Esophagus muscularis mucosa (tissue), 4 donors: ENCODE measurements at regions not wholly inside any gene's neighbourhood (a gene's known extent, or its start where the extent isn't known, plus 50 kb on each side); places are given as distances from the start of the nearest gene placed in this dataset.
A peak's percentile ranks its signal among the peaks of the same experiment; 100 is the strongest.

ENCODE experiments used
- DNase-seq: peaks from one replicate; pipeline ENCODE4 v3.0.0-alpha.2; 2017; ENCODE audit errors: extremely low spot score
- H3K27ac ChIP-seq, 4 donors: fragments of 200-600 bp; sonication (generic); replicated peaks in 1 of 4; 1 replicate in 3 of 4; 2 replicates in 1 of 4; pipeline ENCODE4 v1.5.1; 2016 to 2019; ENCODE audit warnings: mild to moderate bottlenecking in 1 of 4
- H3K27me3 ChIP-seq, 4 donors: fragments of 200-600 bp; sonication (generic); one replicate each; pipeline versions ENCODE4 v1.5.1 to v1.6.0; 2016 to 2019
- H3K36me3 ChIP-seq, 4 donors: fragments of 200-600 bp; sonication (generic); one replicate each; pipeline ENCODE4 v1.5.1; 2016 to 2019
- H3K4me1 ChIP-seq, 4 donors: fragments of 200-600 bp; sonication (generic); one replicate each; pipeline ENCODE4 v1.5.1; 2016 to 2019
- H3K4me3 ChIP-seq, 4 donors: fragments of 200-600 bp; sonication (generic); 1 replicate in 2 of 4; 2 replicates in 2 of 4; pipeline ENCODE4 v1.5.1; 2016 to 2019; ENCODE audit warnings: mild to moderate bottlenecking in 4 of 4, moderate library complexity in 1 of 4
- H3K9me3 ChIP-seq, 4 donors: fragments of 200-600 bp; sonication (generic); 1 replicate in 3 of 4; 2 replicates in 1 of 4; pipeline ENCODE4 v1.5.1; 2016 to 2019
- EP300 ChIP-seq: sonication (generic); formaldehyde crosslinking; IDR thresholded peaks from one replicate; pipeline ENCODE4 v1.6.1; 2017; ENCODE audit warnings: antibody characterized with exemption
- POLR2A ChIP-seq: fragments of 450-650 bp; IDR thresholded peaks from one replicate; pipeline ENCODE4 v1.6.1; 2017; ENCODE audit warnings: antibody characterized with exemption, moderate library complexity, mild to moderate bottlenecking, low read depth
- POLR2AphosphoS5 ChIP-seq, 2 donors: sonication (generic); formaldehyde crosslinking; IDR thresholded peaks; one replicate each; pipeline ENCODE4 v1.6.1; 2017; ENCODE audit warnings: antibody characterized with exemption in 2 of 2
- WGBS: methylation state at CpG from one replicate; pipeline ENCODE4 v1.1.5; 2018; 5-methylcytosine and 5-hydroxymethylcytosine counted together
- intact Hi-C: fragments of 100-400 bp; cut with DNase I; formaldehyde crosslinking; loops from one replicate; pipeline ENCODE4 v1.15.1; 2023
- TF ChIP-seq, protein P1 (sequence below), 3 experiments: fragments of 200-600 bp in 2 of 3; fragments of 450-650 bp in 1 of 3; sonication (generic) in 2 of 3; IDR thresholded peaks; one replicate each; pipeline ENCODE4 v1.5.1; 2017 to 2019; ENCODE audit warnings: antibody characterized with exemption in 3 of 3, mild to moderate bottlenecking in 2 of 3, moderate library complexity in 1 of 3

DNA sequence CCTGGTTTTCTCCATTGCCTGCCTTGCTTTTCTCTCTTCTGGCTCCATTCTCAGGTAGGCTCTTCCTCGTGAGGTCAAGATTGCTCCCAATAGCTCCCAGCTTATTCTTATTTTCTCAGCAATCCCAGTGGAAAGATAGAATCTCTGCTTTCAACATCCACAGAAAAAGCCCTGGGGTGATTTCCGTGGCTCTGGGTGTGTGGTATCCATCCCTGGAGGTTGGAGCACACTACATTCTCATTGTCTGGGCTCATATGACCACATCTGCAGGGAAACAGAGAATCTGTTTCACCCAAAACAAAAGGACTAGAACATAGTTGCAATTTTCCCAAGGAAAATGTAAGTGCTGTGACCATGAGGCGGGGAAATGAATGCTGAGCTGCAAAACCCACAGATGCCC lies 236.0 kb downstream of the TENT4A start:
- Histone ChIP-seq H3K36me3 (no peaks in the 10 kb centered on the region), H3K27me3 (peaks cover 0 to 11% (median 0%) of the 10 kb centered on the region in 4 donors), H3K4me3 (no peak overlapping the region), H3K4me1 (no peaks in the 10 kb centered on the region), H3K27ac (no peak overlapping the region), H3K9me3 (no peaks in the 10 kb centered on the region)
- no peak for DNase-seq
- WGBS = 76% methylated on average over 3 of the region's 3 CpGs
- intact Hi-C loops = no loop called here
- TF ChIP-seq POLR2A = no peak
- TF ChIP-seq, protein P1, sequence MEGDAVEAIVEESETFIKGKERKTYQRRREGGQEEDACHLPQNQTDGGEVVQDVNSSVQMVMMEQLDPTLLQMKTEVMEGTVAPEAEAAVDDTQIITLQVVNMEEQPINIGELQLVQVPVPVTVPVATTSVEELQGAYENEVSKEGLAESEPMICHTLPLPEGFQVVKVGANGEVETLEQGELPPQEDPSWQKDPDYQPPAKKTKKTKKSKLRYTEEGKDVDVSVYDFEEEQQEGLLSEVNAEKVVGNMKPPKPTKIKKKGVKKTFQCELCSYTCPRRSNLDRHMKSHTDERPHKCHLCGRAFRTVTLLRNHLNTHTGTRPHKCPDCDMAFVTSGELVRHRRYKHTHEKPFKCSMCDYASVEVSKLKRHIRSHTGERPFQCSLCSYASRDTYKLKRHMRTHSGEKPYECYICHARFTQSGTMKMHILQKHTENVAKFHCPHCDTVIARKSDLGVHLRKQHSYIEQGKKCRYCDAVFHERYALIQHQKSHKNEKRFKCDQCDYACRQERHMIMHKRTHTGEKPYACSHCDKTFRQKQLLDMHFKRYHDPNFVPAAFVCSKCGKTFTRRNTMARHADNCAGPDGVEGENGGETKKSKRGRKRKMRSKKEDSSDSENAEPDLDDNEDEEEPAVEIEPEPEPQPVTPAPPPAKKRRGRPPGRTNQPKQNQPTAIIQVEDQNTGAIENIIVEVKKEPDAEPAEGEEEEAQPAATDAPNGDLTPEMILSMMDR (IDR thresholded peaks at IDR 0.05) = no peak
- no peak for TF ChIP-seq EP300
- TF ChIP-seq POLR2AphosphoS5 (IDR thresholded peaks at IDR 0.05) = no peak

DNA sequence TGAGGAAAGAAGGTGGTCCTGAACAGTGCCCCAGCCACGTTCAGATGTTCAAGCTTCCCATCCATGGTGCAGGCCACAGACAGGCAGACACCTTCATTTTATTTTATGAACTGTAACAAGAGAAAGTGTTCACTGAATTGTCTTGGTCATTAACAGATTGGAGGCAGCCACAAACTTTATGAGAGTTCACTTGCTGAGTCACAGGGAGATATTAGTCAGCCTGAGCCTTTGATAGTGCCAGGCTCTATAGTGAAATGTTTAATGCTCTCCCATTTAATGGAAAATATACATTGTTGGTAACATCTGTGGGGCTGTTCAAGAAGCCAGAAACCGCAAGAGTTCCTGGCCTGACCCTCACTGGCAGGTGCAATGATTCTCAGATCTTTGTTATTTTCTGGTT lies 237.0 kb downstream of the TENT4A start:
- Histone ChIP-seq H3K4me3 (no peak overlapping the region), H3K9me3 (no peaks in the 10 kb centered on the region), H3K27ac (no peak overlapping the region), H3K27me3 (peaks cover 0 to 11% (median 0%) of the 10 kb centered on the region in 4 donors), H3K4me1 (no peaks in the 10 kb centered on the region), H3K36me3 (no peaks in the 10 kb centered on the region)
- 70% methylated on average over 2 of the region's 2 CpGs for WGBS
- no peak for DNase-seq
- intact Hi-C loops = no loop called here
- TF ChIP-seq EP300 (no peak), POLR2AphosphoS5 (IDR thresholded peaks at IDR 0.05) (no peak), POLR2A (no peak)
- TF ChIP-seq, protein P1 (IDR thresholded peaks at IDR 0.05) = no peak

DNA sequence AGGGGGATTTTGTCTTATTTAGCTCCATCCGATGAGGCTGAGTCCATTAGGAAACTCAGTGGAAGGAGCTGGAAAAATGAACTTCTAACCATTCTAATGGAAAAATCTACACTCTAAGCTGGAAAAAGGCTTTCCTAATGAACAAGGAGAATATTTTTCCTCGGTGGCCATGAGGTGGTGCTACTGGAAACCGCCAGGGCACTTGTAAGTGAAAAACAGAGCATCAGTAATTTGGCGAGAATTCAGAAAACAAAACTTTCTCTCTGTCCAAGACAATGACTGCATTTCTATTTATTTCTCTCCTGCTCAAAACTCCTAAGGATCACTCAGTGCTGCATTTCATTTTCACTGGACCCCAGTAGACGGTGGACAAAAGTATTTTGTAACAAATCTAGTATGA lies 237.6 kb downstream of the TENT4A start:
- intact Hi-C loops = no loop called here
- peaks cover 0 to 11% (median 0%) of the 10 kb centered on the region in 4 donors for H3K27me3 ChIP-seq
- TF ChIP-seq, protein P1 (IDR thresholded peaks at IDR 0.05) = no peak
- no peak for TF ChIP-seq POLR2AphosphoS5 (IDR thresholded peaks at IDR 0.05)
- TF ChIP-seq EP300 = no peak
- no peak for TF ChIP-seq POLR2A
- no peaks in the 10 kb centered on the region for H3K36me3 ChIP-seq
- 63% methylated on average over 5 of the region's 5 CpGs for WGBS
- H3K9me3 ChIP-seq = no peaks in the 10 kb centered on the region
- DNase-seq = no peak
- no peak overlapping the region for H3K27ac ChIP-seq
- no peaks in the 10 kb centered on the region for H3K4me1 ChIP-seq
- no peak overlapping the region for H3K4me3 ChIP-seq

DNA sequence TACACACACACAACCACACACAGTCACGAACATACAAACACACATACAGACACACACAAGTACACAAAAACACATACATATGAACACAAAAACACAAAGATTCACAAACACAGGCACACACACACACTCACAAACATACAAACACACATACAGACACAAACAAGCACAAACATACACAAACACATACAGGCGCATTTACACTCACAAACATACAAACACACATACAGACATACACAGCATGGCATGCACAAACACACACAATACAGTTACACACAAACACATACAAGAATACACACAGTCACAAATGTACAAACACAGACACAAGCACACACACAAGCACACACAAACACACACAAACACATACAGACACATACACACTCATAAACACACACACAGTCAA lies 247.9 kb downstream of the TENT4A start:
- WGBS = 92% methylated on average over 2 of the region's 2 CpGs
- Histone ChIP-seq H3K36me3 (no peaks in the 10 kb centered on the region), H3K9me3 (no peaks in the 10 kb centered on the region), H3K27ac (no peak overlapping the region), H3K4me1 (no peaks in the 10 kb centered on the region), H3K4me3 (no peak overlapping the region), H3K27me3 (no peaks in the 10 kb centered on the region)
- TF ChIP-seq, protein P1 (IDR thresholded peaks at IDR 0.05) = no peak
- TF ChIP-seq POLR2A (no peak), EP300 (no peak), POLR2AphosphoS5 (IDR thresholded peaks at IDR 0.05) (no peak)
- intact Hi-C loops = no loop called here
- DNase-seq = peak; percentile 60
